GM18526 (cell line): ENCODE measurements at regions not wholly inside any gene's neighbourhood (a gene's known extent, or its start where the extent isn't known, plus 50 kb on each side); places are given as distances from the start of the nearest gene placed in this dataset.

ENCODE experiments used
- POLR2A ChIP-seq: IDR thresholded peaks from 3 replicates; pipeline ENCODE4 v1.6.1; 2011; ENCODE audit not compliant: insufficient read length; ENCODE audit errors: extremely low read depth

DNA sequence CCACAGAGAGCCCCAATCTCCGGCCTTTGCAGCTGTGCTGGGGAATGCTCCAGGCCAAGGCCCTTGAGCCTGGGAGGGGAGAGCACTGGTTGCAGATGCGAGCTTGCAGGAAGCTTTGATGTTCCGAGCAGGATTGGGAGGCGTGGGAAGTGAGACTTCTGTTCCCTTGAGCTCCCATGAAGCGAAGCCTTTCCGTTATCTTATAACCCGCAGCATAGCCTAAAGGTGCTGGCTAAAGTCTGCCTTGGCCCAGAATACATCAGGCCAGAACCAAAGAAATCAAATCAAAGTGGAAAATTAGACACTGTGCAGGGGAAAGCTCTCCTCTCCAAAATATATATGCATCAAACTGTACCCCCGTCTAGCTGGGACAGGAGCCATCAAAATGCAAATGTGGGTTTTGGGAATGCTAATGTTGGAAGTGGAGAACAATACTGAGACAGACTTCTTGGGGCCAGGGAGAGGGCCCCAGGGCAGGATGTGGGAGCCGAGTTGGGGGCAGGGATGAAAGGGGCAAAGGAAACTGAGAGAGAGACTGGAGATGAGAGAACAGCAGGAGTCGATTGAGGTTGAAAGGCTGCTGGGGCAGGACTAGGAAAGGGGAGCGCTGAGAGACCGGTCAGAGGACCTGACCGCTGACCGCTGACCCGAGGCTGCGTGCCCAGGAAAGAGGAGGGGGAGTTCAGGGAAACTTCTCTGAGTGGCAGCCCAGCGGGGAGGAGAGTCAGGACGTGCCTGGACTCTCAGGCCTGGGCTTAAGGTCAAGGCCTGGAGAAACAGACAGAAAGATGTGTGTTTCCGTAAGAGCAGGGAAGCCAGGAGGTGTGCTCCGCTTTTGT, 152.2 kb upstream of the PARP11 start:
- no peak for TF ChIP-seq POLR2A

DNA sequence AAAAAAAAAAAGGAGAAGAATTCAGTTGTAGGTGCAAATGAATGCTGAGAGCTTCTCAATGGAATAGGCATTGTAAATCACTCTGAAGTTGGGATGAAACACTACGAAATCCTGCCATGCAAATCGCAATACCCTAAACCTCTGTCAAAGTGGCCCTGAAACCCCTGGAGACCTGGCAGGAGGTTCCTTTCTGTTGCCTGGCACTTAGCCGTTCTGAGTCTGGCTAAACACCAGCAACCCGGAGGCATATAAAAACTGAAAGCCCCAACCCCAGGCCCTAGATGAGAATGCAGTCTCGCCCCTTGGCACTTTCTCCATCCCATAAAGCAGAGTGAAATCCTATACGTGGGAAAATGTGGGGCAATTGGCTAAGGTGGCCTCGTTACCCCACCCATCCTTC, 151.5 kb upstream of the PARP11 start:
- TF ChIP-seq POLR2A = no peak

DNA sequence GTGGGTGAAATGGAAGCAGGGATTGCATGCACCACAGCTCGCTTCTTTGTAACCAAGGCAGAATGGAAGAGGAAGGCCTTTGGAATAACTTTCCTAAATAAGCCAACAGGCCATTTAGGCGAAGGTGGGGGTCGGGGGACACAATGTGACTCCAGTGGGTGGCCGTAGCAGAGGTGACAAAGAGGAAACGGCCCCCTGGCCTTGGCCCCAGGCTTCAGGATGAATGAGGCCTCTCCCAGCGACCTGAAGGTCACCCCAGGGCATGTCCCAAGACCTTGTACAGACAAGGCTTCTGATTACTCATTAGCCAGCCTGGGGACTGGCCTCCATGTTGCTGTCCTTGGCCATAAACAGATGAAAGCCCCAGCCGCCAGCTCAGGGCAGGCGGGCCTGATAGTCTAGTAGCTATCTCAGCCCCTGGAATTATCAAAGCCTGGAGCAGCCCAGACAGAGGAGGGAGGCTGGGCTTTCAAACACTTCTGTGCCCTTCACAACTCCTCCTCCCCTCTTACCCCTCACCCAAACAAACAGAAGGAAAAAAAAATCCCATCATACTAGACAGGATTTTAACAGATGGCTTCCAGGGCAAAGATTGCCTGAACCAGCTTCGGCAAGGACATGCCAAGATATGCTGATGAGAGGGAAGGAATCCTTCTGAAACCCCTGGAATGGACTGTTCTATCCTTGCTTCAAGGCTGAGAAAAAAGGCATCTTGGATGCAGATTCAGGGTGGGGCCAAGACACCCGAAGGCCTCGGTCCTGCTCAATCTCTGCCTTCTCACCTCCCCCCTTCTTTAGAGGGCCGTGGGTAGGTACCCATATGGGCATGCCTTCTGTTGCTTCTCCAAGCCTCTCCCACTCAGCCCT, 142.3 kb upstream of the PARP11 start:
- TF ChIP-seq POLR2A = no peak

DNA sequence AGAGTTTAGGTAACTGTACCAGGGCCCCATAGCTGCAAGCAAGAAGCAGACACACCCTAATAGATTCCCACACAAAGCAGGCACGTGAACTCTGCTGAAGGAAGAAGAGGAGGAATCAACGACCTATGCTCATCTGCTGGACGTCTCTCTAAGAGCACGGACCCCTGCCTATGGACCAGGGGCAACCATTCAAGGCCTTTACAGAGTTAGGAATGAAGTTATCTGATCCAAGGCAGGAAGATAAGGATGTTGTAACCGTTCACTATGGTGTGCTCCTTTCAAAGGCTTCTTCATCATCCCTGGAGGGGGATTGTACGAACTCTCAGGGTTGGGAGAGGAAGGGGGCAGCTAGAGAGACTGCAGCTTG, 141.6 kb upstream of the PARP11 start:
- TF ChIP-seq POLR2A = no peak

GRCh38 chr12:4014444-4014843, 141.2 kb upstream of the PARP11 start:
- no peak for TF ChIP-seq POLR2A

GRCh38 chr12:4012977-4013968, 140.1 kb upstream of the PARP11 start:
- no peak for TF ChIP-seq POLR2A

DNA sequence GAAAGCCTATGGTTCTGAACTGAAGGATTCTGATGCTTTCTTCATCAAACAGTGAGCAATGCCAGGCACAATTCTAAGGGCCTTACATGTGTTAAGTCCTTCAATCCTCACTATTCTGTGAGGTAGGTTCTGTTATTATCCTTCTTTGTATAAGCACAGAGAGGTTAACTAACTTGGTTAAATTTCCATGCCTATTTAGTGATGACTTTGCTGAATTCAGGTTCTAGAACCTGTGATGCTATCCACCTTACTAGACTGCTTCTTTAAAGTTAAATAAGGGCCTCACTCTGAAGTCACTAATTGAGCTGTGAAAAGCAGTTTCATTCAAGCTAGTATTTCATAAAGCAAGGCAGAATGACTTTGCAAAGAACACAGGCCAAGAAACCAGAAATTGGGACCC, 138.9 kb upstream of the PARP11 start:
- no peak for TF ChIP-seq POLR2A

DNA sequence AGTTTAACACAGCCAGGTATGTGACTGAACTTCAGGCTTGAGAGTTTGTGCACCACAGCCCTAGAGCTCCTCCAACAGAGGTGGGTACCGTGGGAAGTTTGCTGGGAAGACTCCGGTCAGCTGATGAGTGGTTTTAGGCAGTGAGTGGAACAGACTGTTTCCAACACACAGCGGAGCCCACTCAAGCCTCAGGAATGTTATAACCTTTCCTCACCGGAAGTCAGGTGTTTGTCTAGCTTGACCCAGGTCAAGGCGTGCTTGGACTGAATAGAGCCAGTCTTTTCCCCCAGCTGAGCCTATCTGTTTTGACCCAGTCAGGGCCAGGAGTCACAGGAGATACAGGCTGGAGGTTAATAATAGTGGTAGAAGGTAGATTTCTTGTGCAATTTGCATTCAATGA, 138.4 kb upstream of the PARP11 start:
- no peak for TF ChIP-seq POLR2A

DNA sequence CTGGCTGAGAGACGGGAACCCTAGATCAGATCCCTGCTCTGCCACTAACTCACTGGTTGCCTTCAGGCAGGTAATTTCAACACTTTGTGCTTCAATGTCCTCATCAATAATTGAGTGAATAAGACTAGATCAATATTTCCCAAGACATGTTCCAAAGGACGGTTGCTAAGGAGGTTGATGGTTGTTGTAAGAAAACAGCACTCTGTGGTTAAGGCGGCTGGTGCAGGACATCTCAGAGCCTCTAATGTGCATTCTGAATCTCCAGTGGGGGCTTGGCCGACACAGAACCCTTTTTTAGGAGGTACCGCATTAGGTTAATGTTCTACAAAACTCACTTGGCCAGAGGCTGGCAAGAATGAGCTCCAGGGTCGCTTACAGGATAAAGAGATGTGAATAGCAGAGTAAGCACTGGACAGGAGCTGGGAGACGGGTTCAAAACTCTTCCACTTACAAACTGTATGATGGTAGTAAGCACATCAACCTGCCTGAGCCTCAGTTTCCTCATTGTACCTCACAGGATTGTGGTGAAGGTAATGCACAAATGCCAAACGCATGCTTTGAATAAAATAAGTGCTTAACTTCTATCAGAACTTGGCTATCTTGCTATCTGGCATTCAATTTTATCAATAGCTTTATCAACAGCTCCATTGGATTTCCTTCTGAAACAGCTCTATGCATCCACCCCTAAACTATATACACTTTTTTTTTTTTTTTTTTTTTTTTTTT, 136.9 kb upstream of the PARP11 start:
- TF ChIP-seq POLR2A = no peak

- TF ChIP-seq POLR2A = no peak
These were observed 133.5 kb upstream of the PARP11 start for GRCh38 chr12:4006743-4007142.

DNA sequence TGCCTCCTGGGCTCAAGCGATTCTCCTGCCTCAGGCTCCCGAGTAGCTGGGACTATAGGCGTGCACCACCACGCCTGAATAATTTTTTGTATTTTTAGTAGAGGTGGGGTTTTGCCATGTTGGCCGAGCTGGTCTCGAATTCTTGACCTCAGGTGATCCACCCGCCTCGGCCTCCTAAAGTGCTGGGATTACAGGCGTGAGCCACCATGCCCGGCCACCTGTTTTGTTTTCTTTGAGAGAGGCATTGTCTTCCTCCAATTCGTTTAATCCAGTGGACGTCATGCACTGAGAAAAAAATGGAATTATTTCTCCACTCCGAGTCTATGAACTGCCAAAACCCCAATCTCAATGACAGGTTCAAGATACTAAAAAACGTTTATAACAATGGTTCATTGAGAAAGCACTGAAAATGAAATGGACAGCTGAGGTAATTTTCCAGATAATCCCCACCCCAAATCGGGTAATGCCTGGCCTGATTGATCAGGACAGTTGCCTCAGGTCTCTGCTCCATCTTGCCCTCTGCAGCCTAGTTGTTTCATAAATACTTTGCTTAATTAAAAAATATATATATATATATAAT, 132.7 kb upstream of the PARP11 start:
- no peak for TF ChIP-seq POLR2A

DNA sequence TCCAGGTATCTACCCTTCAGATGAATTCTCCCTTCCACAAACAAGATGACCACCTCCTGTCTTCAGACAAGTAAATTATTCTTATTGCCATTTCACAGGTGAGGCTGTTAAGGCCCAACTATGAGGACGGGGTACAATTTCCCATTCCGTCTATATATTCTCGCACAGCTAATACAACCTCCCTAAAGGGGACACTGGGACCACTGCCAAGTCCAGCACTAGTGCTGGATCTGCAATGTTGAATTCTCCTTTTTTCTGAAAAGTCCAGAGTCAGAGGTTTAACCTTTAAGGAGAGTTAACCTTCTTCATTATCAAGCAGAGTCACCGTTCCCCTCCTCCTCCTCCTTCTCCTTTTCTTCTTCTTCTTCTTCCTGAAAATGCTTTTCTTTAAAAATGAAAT, 130.4 kb upstream of the PARP11 start:
- no peak for TF ChIP-seq POLR2A

- TF ChIP-seq POLR2A = no peak
These were observed 129.4 kb upstream of the PARP11 start for GRCh38 chr12:4002601-4003000.

- no peak for TF ChIP-seq POLR2A
These were observed 128.6 kb upstream of the PARP11 start for GRCh38 chr12:4001841-4002240.

GRCh38 chr12:4001031-4001430, 127.8 kb upstream of the PARP11 start:
- no peak for TF ChIP-seq POLR2A

DNA sequence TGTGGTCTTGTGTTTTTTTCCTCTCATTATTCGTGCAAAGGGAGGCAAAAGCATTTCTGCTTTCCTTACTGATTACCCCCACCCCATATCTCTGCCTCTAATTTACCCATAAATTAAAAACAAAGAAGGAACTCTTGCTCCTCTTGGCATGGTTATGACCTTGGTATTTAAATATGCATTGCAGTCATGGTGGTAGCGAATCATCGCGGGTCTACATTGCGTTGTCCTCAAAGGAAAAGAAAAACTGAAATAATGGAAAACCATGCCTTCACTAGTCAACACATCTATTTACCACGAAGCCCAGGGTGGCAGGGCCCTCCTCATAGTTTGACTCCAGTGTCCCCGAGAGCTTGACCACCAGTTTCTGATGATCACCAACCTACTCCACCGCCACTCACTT, 126.7 kb upstream of the PARP11 start:
- no peak for TF ChIP-seq POLR2A
